GM18868 (cell line): ENCODE measurements at regions not wholly inside any gene's neighbourhood (a gene's known extent, or its start where the extent isn't known, plus 50 kb on each side); places are given as distances from the start of the nearest gene placed in this dataset.
"Not testable (repeated sequence)": the region's sequence is repeated elsewhere in the genome, so short reads cannot be mapped to it uniquely, and the experiment has no call there.

Source experiments
- ATAC-seq: cut with Tn5 transposase; IDR thresholded peaks from one replicate; pipeline ENCODE4 v1.9.1; 2021; ENCODE audit warnings: mild to moderate bottlenecking, moderate library complexity; ENCODE audit not compliant: unreplicated experiment

- no peak for ATAC-seq
Observed at GRCh38 chr5:13354611-13355010, 589.9 kb downstream of the DNAH5 start.

DNA sequence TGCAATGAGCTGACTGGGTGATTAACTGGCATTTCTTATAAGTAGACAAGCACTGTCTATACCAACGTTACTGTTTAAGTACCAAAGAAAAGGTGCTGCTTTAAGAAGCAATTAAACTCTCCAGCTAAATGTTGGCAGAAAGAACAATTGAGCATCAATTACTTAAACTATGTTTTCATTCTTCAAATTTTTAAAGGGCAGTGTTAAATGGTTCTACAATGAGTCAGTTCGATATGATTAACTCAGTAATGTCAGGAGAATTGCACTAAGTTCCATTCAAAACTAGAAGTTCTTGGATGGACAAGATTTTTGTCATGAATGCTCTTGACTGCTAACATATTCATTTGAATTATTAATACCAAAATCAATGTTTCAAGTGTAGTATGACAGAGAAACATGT is 593.7 kb downstream of the DNAH5 start:
- ATAC-seq = no peak

DNA sequence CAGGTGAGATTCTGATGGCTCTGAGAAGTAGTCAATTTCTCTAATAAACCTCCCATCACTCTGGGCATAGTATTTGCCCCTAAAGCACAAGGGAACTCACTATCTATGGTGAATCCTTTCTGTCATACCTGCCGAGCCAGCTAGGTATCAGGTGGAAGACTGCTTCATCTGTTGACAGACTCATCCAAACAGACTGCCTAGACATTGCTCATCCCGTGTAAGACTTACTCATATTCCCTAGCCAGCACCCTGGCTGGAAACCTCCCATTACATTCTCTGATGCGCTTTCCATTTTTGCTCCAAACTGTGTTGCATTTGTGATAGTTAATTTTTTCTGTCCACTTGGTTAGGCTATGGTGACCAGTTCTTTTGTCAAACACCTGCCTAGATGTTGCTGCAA is 595.9 kb downstream of the DNAH5 start:
- no peak for ATAC-seq

DNA sequence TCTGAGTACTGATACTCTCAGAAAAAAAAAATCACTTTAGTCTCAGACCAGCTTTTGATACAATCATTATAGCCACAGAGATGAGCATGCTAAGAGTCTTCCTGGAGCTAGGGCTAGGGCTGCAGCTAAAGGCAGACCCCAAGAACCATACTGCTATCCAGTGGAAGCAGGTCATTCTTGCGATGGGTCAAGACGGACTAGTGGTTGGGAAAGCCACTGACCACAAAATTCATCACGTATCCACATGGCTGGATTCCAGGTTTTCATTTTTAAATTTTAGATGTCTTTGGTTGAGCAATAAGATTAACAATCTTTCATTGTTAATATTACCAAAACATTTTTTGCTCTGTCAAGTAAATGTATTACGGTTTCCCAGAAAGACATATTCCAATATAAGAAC is 598.1 kb downstream of the DNAH5 start:
- ATAC-seq = no peak

DNA sequence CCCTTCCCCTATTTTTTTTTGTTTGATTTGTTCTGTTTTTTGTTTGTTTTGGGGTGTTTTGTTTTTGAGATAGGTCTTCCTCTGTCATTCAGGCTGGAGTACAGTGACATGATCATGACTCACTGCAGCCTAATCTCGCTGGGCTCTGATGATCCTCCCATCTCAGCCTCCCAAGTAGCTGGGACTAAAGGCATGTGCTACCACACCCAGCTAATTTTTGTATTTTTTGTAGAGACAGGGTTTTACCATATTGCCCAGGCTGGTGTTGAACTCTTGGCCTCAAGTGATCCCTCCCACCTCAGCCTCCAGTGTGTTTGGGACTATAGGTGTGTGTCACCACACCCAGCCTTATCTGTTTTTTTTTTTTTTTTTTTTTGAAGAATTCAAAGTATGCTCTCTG is 605.4 kb downstream of the DNAH5 start:
- ATAC-seq = no peak

DNA sequence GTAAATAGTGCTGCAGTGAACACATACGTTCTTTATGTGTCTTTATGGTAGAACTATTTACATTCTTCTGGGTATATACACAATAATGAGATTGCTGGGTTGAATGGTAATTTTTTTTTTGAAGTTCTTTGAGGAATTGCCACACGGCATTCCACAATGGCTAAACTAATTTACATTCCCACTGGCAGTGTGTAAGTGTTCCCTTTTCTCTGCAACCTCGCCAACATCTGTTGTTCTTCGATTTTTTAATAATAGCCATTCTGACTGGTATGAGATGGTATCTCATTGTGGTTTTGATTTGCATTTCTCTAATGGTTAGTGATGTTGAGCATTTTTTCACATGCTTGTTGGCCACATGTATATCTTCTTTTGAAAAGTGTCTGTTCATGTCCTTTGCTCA is 609.5 kb downstream of the DNAH5 start:
- not testable (repeated sequence) for ATAC-seq

DNA sequence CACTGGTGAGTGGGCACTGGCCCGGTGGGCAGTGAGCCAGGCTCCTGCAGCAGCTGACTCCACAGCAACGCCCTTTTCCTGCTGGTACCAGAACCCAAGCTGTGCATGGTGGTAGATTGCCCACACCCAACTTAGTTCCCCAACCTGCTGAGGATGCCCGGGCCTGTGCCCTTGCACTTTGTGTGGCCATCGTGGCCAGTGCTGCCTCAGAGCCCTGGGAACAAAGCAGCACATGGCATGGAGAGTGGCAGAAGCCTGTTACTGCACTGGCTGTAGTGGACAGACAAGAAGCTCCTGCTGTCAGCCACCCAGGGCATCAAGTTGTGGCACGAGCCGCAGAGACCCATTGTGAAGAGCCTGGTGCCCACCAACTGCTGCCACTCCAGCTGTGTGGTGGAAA is 612.9 kb downstream of the DNAH5 start:
- ATAC-seq = no peak

DNA sequence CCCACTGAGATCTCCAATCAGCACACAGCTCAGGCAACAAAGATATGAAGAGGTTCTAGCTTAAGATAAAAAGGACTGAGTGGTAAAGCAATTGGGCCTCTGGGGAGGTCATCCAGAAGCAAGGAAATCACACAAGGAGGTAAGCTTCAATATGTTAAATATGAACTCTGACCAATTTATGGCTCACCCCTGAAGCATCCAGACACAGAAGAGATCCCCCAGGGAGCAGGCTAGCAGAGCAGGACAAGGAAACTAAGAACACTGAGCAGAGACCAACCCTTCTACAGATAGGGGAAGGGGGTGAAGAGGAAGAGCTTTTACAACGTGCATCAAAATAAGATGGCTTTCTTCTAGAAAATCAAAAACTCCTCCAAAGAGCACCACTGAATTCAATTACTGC is 616.2 kb downstream of the DNAH5 start:
- no peak for ATAC-seq

- no peak for ATAC-seq
Observed at GRCh38 chr5:13325765-13326164, 618.7 kb downstream of the DNAH5 start.

DNA sequence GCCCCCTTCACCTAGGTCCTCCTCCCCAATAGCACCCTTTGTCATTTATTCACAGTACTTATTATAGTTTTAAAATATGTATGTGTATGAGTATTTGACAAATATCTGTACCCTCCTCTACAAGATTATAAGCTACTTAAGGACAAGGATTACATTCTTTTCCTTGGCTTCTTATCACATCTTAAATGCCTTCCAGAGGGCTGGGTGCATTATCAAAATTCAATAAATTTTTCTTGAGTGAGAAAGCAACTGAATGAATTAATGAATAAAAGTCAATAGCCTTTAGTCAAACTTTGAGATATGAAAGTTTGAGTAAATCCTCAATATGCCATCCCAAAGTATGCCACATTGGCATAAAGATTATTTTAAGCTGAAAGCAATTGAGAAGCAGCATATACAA is 621.7 kb downstream of the DNAH5 start:
- no peak for ATAC-seq

GRCh38 chr5:13317654-13318053 is 626.8 kb downstream of the DNAH5 start:
- ATAC-seq = no peak

- ATAC-seq = no peak
Observed at GRCh38 chr5:13316176-13316575, 628.3 kb downstream of the DNAH5 start.

DNA sequence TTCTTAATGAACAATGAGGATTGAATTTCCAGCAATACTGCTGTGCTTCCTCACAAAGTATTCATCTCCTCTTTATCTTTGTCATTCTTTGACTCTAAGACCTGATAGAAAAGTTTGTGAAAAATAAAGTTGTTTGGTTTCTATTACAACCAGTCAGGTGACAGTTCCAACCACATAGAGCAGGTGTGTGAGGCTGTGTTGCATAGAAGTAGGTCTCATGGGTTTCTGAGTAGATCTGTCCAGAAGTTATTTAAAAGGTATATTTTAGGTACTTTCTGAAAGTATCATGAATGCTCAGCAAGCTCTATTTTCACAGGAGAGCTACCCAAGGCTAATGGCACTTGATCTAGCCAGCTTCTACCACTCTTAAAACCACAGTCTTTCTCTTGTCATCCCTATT is 637.0 kb downstream of the DNAH5 start:
- ATAC-seq = no peak

- no peak for ATAC-seq
Observed at GRCh38 chr5:13303445-13303844, 641.0 kb downstream of the DNAH5 start.

DNA sequence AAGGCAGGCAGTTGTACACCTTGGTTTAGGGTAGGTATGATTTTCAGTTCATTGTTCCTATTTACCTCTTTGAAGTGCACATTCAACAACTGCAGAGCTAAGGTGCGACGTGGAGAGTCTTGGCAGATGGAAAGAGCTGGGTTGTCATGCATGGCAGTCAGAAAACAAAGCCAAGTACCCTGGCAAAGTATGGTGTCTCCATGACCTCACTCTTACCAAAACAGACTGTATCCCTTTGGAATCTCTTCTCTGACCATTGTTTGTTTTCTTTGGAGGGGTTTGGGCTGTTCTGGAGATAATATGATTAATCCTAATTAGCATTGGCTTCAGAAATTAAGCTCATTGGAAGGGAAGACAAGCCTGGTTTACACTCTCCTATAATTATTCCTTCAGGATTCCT is 665.7 kb downstream of the DNAH5 start:
- no peak for ATAC-seq

DNA sequence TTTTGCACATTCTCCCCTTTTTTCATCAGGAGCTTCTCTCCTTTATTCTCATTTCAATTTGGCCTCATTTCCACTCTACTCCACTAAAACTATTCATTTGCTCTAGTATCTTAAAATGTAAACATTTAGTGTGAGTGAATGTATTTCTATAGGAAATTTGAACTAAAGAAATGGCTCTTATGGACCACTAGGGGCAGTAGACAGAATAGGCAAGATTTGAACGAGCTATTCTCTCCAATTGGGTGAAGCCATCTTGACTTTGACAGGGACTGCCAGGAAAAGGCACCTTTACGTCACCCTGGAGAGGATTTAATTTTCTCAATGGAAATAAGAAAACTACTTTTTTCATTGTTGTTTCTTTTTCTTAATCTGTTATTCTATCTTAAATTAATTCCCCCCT is 666.3 kb downstream of the DNAH5 start:
- peak; percentile 58 for ATAC-seq

- no peak for ATAC-seq
Observed at GRCh38 chr5:13276156-13276555, 668.3 kb downstream of the DNAH5 start.

DNA sequence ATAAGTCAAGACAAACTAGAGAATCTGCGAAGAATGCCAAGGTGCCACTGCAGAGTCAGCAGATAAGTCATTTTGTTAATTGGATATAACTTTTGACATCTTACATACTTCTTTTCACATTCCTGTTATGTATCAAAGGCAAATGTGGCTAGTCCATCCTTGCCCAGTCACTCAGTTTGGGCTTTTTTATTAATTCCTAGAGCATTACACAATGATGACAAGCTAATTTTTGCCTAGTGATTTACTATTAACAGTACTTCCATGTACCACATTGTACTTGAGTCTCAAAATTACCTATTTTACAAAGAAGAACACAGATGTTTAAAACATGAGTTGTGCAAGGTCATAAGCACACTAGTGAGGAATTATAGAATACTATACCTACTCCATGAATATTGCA is 680.8 kb downstream of the DNAH5 start:
- ATAC-seq = no peak

DNA sequence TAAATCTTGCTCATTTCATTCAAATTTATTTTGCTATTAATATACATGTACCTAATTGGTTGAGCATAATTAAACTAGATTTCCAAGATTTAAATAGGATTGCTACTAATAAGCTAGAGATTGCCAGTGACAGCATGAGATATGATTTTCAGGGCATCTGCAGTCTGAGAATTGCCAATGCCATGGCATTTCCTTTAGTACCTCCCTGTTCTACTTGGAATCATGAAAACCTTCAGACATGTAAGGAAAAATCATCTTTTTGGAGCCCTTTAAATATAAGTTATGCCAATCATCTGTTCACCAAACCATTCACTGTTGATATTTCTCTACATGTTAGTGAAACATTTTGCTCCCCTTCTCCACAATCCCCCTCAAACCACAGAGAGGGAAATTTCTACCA is 691.4 kb downstream of the DNAH5 start:
- no peak for ATAC-seq

GRCh38 chr5:13252699-13253098 is 691.8 kb downstream of the DNAH5 start:
- ATAC-seq = no peak

DNA sequence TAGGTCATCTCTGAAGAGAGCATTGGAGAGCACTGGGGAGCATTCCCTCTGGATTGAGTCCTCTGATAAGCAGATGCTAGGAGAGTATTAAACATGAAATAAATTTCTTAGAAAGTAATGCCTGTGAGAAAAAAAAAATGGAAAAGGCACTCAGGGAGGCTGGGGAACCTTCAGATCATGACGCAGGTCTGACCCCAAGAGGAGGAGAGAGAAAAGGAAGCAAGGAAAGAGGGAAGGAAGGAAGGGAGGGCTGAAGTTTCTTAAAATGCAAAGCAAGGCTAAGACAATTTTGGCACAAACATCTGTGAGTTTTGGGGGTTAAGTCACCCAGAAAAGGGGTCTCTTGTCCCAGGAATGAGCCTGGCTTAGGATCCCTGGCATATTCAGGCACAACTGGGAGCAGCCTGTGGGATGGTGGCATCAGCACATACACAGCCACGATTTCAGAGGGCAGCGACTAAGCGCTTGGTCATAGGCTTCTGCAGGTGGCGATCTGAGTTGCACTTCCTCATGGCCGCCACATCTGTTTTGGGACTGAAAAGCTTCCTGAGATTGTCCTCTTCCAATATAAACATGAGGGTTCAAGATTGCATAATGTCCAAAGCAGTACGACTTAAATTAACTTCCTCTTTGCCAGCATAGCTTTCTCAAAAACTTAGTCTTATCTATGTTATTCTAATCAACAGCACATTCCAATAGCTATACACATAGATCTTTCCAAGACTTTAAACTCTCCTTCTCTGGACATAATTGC is 692.7 kb downstream of the DNAH5 start:
- ATAC-seq = no peak

- peak; percentile 96 for ATAC-seq
Observed at GRCh38 chr5:13250464-13251291, 693.8 kb downstream of the DNAH5 start.
